NCI-H2171 treated with DMSO at 0.1 percent for 48 hours (cell line): ENCODE measurements at regions not wholly inside any gene's neighbourhood (a gene's known extent, or its start where the extent isn't known, plus 50 kb on each side); places are given as distances from the start of the nearest gene placed in this dataset.

Experiments
- DNase-seq: peaks from one replicate; lab custom pipeline; 2025; lab: John Stamatoyannopoulos, UW

DNA sequence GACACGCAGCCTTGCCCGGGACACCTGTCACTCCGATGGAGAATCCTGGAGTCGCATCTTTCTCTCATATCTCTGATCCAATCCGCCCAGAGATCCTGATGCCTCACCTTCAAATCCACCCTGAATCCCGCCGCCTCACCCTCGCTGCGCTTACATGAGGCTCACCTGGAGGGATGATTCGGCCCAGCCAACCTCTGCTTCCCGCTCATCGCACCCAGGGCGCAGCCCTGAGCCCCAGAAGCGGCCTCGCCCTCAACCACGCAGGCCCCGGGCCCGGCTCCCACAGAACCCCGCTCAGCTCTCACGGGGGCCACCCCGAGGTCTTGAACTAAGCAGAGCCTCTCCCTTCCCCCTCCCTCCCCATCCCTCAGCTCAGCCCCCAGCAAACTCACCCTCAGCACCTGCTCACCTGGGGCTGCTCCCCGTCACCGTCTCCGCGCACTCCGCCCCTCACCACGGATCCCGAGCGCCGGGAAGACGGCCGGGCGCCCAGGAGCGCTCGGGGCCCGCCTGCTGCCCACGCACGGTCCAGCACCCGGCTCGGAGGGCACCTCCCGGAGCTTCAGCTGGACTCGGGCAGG, 160.0 kb downstream of the NDUFA10 start:
- DNase-seq: no peak

DNA sequence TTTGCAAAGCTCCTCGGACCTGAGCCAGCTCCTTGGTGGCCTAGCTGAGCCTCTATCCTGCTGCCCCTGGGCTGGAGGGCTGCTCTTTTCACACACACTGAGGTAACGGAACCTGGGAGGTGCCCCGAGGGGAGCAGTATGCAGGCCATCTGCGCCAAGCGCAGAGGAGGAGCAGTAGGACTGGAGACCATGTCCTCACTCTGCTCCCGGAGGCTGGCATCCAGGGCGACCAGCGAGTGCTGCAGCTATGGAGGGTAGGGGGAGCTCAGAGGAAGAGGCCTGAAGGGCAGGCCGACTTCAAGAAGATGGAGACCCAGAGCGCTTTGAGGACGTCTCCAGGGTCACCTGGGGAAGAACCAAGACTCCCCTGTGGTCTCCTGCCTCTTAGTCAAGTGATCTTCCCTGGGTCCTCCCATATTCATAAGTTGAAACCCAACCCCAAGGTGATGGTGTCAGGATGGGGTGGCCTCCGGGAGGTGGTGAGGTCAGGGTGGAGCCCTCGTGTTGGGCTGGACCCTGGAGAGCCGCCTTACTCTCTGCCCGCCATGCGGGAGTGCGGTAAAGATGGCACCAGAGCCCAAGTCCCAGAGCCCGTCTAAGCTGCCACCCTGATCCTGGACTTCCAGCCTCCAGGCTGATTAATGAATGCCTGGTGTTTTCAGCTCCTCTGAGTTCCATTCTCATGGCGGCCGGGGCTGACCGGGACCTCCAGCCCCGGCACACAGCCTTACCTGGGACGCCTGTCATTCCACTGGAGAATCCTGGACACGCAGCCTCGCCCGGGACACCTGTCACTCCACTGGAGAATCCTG, 160.7 kb downstream of the NDUFA10 start:
- DNase-seq: no peak

GRCh38 chr2:239862613-239863012, 162.5 kb downstream of the NDUFA10 start:
- no peak for DNase-seq

DNA sequence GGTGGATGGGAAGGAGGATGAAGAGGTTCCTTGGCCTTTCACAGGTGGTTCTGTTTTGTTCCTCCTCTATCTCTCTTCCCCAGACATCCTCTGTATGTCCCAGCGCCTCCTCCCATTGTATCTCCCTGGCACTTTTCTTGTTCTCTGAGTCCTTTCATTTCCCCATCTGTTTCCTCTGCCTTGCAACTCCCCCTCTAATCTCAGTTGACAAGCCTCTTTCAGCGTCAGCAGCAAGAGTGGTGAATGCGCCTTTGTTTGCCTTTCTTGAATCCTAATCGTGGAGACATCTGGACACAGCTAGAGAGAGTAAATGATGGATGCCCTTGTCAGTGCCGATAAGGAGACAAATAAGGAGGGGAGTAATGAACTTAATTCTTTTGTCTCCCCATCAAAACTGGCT, 167.0 kb downstream of the NDUFA10 start:
- DNase-seq: peak; percentile 35

DNA sequence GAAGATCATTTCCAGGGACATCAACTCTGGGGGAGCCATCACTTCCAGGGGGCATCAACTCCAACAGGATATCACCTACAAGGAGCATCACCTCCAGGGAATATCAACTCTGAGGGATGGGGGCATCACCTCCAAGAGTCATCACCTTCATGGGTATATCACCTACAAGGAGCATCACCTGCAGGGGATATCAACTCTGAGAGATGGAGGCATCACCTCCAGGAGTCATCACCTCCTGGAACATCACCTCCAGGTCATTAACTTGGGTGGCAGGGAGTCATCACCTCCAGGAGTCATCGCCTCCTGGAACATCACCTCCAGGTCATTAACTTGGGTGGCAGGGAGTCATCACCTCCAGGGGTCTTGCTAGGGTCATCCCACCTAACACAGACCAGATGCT, 167.6 kb downstream of the NDUFA10 start:
- DNase-seq: no peak

- DNase-seq: no peak
Measured at GRCh38 chr2:239856620-239857285, 168.4 kb downstream of the NDUFA10 start.

GRCh38 chr2:239855863-239856587, 169.1 kb downstream of the NDUFA10 start:
- no peak for DNase-seq

- DNase-seq: no peak
Measured at GRCh38 chr2:239854596-239854995, 170.5 kb downstream of the NDUFA10 start.

DNA sequence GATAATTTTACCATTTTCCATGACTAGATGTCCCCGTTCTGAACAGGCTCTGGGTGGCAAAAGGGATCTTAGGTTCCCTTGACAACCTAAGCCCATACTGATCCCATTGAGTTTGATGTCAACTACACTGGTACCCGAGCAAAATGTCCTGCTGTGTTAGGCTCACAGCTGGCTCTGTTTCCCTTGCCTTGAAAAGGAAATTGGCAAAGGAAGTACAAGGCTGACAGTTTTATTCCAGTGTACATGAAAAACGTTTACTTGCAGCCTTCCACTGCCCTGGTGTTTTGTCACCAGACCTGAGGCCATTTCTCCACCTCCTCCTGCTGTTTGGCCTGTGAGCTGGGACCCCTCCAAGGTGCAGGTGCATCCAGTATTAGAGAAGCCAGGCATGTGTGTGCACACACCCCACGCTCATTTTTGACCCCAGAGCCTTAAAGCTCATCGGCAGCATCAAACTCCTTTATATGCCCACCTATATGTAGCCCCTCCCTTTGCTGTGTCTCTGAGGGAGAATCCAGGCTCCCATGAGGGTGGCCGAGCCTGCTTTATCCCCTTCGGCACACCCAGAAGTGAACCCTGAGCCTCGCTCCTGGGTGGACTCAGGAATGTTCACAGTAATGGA, 171.3 kb downstream of the NDUFA10 start:
- no peak for DNase-seq

- no peak for DNase-seq
Measured at GRCh38 chr2:239853121-239853520, 172.0 kb downstream of the NDUFA10 start.

DNA sequence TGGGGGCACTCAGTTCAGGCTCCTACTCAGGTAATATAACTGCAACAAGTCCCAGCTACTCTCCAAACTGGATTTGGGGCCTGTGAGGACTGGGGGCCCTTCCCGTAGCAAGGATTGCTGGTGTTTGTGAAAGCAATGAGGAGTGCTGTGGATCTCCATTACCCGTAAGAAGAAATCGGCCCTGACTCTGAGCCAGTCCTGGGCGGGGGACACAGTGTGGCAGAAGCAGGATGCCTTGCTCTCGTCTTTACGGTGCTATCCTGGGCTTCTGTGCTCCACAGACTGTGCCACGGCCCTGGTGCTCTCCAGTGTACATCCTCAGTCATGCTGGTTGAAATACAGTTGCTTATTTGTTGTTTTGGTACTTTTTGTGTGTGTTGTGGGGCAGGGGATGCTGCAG, 172.9 kb downstream of the NDUFA10 start:
- no peak for DNase-seq

DNA sequence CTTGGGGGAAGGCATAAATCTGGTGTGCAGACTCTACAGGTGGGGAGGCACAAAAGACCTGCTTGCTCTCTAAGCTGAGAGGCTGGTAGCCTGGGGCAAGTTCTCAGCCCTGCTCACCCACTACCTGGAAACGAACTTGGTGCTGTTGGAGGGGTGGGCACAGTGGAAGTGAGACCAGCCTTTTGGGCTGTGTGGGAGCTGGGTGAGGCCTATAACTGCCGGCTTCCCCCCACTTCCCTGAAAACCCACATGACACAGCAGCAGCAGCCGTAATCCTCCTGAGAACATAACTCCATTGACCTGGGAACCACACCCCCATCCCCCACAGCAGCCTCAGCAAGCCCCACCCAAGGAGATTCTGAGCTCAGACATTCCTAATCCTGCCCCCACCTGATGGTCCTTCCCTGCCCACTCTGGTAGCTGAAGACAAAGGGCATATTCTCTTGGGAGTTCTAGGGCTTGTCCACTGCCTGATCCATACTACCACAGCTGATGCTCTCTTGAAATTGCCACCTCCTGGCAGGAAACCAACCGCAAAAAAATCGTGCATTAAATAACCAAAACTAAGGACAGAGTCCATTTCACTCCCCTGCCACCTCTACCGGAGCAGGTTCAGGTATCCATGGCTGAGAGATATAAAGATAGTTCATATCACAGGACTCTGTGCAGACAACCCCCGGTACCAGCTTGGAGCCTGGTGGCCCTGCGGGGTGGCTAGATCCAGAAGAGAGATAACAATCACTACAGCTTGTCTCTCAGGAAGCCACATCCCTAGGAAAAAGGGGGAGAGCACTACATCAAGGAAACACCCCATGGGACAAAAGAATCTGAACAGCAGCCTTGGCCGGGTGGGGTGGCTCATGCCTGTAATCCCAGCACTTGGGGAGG, 178.1 kb downstream of the NDUFA10 start:
- no peak for DNase-seq

DNA sequence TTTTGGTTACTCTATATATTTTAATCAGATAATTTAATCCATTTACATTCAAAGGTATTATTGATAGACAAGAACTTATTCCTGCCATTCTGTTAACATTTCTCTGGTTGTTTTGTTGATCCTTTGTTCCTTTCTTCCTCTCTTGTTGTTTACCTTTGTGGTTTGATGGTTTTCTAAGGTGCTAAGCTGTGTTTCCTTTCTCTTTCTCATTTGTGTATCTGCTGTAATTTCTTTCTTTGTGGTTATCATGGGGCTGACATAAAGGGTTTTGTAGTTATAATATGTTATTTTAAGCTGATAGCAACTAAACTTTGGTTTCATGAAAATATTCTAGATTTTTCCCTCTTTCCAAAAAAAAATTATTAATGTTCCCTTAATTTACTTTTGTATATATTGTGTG, 179.2 kb downstream of the NDUFA10 start:
- DNase-seq: no peak

- no peak for DNase-seq
Measured at GRCh38 chr2:239839306-239839705, 185.8 kb downstream of the NDUFA10 start.

DNA sequence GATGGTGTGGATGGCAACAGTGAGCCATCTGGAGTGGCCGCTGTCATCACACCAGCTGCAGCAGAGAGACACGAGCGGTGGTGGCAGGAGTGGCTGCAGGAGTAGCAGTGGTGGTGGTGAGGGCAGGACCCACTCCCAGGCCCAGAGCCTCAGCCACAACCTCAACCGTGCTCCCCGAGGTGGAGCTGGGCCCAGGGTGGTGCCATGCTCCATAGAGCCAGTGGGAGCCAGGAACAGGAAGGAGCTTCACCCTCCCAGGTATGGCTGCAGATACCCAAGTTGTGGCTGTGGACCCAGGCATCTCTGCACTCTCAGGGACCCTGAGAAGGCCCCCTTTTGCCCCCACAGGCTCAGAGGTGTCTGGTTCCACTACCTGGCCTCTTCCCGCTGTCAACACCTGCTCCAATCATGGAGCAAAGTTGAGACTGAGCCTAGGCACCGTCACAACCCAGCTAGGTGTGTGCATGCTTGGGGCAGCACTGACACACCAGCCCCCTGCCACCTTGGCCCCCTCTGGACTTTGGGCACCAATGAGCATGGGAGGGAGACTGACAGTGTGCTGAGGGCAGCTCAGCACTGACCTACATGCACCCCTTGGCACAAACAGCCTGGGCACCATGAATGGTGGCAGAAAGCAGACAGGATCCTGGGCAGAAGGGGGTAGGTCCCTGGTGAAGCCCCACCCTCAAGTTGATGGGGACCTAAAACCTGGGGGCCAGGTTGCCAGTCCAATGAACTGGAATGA, 188.9 kb downstream of the NDUFA10 start:
- no peak for DNase-seq

DNA sequence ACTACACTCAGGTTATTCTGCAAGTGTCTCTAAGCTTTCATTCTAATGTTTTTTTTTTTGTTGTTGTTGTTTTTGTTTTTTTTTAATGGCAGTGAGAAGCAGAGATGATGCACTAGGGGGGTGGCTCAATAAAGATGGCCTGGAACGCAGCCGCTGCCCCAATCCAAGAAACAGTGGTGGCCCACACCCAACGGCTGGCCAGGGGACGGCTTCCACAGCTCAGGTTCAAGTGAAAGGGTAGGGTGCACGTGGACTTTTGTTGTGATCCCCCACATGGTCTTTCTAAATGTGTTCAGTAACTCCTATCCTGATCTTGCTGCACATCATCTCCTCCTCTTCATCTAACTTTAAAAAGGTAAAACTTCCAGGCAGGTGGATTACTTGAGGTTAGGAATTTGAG, 190.1 kb downstream of the NDUFA10 start:
- no peak for DNase-seq

DNA sequence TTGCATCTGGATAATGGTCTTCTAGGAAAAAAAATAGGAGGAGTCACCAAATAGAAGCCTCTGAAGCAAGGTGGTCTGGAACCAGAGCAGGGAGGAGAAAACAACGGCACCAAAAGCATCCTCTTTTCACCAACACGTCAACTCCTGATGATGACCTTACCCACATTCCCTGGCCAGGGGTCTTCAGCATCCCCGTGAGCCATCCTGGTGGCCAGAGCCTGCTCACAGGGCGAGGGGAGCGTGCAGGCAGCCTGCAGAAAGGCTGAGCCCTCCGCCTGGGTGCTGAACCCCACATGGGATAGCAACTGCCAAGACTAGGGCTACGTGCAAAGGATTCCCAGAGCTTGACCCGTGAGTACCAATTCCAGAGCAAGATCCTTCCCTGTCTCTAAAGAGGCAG, 191.0 kb downstream of the NDUFA10 start:
- no peak for DNase-seq

GRCh38 chr2:239833269-239834109, 191.7 kb downstream of the NDUFA10 start:
- DNase-seq: no peak

GRCh38 chr2:239832490-239833268, 192.5 kb downstream of the NDUFA10 start:
- DNase-seq: peak; percentile 70
